SK-N-SH treated with all-trans-retinoic acid at 6 μM for 48 hours (cell line): ENCODE measurements at regions not wholly inside any gene's neighbourhood (a gene's known extent, or its start where the extent isn't known, plus 50 kb on each side); places are given as distances from the start of the nearest gene placed in this dataset.

Source experiments
- ATAC-seq: fragments of 200-7000 bp; cut with Tn5 transposase; 3 replicates; pipeline ENCODE4 v1.9.1; 2020; ENCODE audit warnings: mild to moderate bottlenecking, moderate library complexity
- BACH2 ChIP-seq: fragments of 250-450 bp; sonication (Bioruptor Pico); IDR thresholded peaks from 2 replicates; pipeline ENCODE4 v1.9.0; 2021; ENCODE audit warnings: mild to moderate bottlenecking, borderline replicate concordance
- CSDC2 ChIP-seq: fragments of 250-450 bp; sonication (Bioruptor Pico); IDR thresholded peaks from 2 replicates; pipeline ENCODE4 v1.5.0; 2020; ENCODE audit warnings: mild to moderate bottlenecking, moderate library complexity
- ESRRG ChIP-seq: fragments of 250-450 bp; sonication (Bioruptor Pico); IDR thresholded peaks from 2 replicates; pipeline ENCODE4 v1.6.1; 2021; ENCODE audit warnings: mild to moderate bottlenecking
- GLIS3 ChIP-seq: fragments of 250-450 bp; sonication (Bioruptor Pico); IDR thresholded peaks from 2 replicates; pipeline ENCODE4 v1.5.0; 2020; ENCODE audit warnings: mild to moderate bottlenecking, moderate library complexity
- PPARA ChIP-seq: fragments of 250-450 bp; sonication (Bioruptor Pico); IDR thresholded peaks from 2 replicates; pipeline ENCODE4 v1.5.0; 2020; ENCODE audit warnings: mild to moderate bottlenecking, borderline replicate concordance
- SNAI2 ChIP-seq: fragments of 250-450 bp; sonication (Bioruptor Pico); IDR thresholded peaks from 2 replicates; pipeline ENCODE4 v1.5.0; 2020; ENCODE audit warnings: mild to moderate bottlenecking, moderate library complexity
- TCF4 ChIP-seq: fragments of 250-450 bp; sonication (Bioruptor Pico); IDR thresholded peaks from 2 replicates; pipeline ENCODE4 v1.8.0; 2021; ENCODE audit warnings: mild to moderate bottlenecking, moderate library complexity, borderline replicate concordance
- TOX ChIP-seq: fragments of 250-450 bp; sonication (Bioruptor Pico); IDR thresholded peaks from 2 replicates; pipeline ENCODE4 v1.8.0; 2021; ENCODE audit warnings: mild to moderate bottlenecking, moderate library complexity, borderline replicate concordance
- ZFP30 ChIP-seq: fragments of 450-650 bp; formaldehyde crosslinking; IDR thresholded peaks from 2 replicates; pipeline ENCODE4 v1.5.0; 2022; ENCODE audit warnings: mild to moderate bottlenecking, moderate library complexity
- ZNF565 ChIP-seq: fragments of 450-650 bp; formaldehyde crosslinking; conservative IDR thresholded peaks from 2 replicates; pipeline ENCODE4 v1.5.0; 2020; ENCODE audit warnings: low read depth, mild to moderate bottlenecking, moderate library complexity
- ZNF70 ChIP-seq: fragments of 450-650 bp; formaldehyde crosslinking; IDR thresholded peaks from 2 replicates; pipeline ENCODE4 v1.5.0; 2020; ENCODE audit warnings: mild to moderate bottlenecking, moderate library complexity
- ZNF8 ChIP-seq: fragments of 450-650 bp; formaldehyde crosslinking; IDR thresholded peaks from 2 replicates; pipeline ENCODE4 v1.5.0; 2020; ENCODE audit warnings: mild to moderate bottlenecking, moderate library complexity
- TF ChIP-seq, protein P1 (sequence below): fragments of 250-450 bp; sonication (Bioruptor Pico); IDR thresholded peaks from 2 replicates; pipeline ENCODE4 v1.8.0; 2020; ENCODE audit warnings: mild to moderate bottlenecking, moderate library complexity, borderline replicate concordance
- TF ChIP-seq, protein P2 (sequence below): fragments of 250-450 bp; sonication (Bioruptor Pico); IDR thresholded peaks from 2 replicates; pipeline ENCODE4 v1.5.1; 2020; ENCODE audit warnings: low read depth, mild to moderate bottlenecking, moderate library complexity
- TF ChIP-seq, protein P3 (sequence below): fragments of 250-450 bp; sonication (Bioruptor Pico); IDR thresholded peaks from 2 replicates; pipeline ENCODE4 v1.8.0; 2021; ENCODE audit warnings: low read depth, mild to moderate bottlenecking, moderate library complexity, borderline replicate concordance
- TF ChIP-seq, protein P4 (sequence below): fragments of 250-450 bp; sonication (Bioruptor Pico); IDR thresholded peaks from 2 replicates; pipeline ENCODE4 v1.5.0; 2020; ENCODE audit warnings: mild to moderate bottlenecking, moderate library complexity

DNA sequence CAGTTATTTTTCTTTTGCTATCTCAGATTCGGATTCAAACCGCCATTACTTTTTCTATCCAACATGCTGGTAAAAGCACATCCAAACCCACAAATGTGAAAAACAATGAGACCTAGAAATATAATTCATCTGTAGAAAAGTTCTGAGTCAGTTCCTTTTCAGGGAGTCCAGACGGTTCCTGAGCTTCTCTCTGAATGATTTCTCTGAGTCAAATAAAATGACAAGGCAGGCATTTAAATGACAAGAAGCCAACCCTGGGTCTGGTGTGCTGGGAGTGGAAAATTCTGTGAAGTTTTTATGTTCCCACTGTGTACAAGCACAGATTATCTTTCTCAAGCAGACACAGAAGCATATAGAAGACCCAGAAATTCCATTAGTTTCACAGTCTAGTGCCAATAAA is 96.3 kb upstream of the ANKRD1 start (continued):
- TF ChIP-seq, protein P1, sequence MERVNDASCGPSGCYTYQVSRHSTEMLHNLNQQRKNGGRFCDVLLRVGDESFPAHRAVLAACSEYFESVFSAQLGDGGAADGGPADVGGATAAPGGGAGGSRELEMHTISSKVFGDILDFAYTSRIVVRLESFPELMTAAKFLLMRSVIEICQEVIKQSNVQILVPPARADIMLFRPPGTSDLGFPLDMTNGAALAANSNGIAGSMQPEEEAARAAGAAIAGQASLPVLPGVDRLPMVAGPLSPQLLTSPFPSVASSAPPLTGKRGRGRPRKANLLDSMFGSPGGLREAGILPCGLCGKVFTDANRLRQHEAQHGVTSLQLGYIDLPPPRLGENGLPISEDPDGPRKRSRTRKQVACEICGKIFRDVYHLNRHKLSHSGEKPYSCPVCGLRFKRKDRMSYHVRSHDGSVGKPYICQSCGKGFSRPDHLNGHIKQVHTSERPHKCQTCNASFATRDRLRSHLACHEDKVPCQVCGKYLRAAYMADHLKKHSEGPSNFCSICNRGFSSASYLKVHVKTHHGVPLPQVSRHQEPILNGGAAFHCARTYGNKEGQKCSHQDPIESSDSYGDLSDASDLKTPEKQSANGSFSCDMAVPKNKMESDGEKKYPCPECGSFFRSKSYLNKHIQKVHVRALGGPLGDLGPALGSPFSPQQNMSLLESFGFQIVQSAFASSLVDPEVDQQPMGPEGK (CRISPR knock-in tag), result no peak
- TF ChIP-seq, protein P2, sequence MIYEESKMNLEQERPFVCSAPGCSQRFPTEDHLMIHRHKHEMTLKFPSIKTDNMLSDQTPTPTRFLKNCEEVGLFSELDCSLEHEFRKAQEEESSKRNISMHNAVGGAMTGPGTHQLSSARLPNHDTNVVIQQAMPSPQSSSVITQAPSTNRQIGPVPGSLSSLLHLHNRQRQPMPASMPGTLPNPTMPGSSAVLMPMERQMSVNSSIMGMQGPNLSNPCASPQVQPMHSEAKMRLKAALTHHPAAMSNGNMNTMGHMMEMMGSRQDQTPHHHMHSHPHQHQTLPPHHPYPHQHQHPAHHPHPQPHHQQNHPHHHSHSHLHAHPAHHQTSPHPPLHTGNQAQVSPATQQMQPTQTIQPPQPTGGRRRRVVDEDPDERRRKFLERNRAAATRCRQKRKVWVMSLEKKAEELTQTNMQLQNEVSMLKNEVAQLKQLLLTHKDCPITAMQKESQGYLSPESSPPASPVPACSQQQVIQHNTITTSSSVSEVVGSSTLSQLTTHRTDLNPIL (CRISPR knock-in tag), result no peak
- TF ChIP-seq PPARA (CRISPR knock-in tag) (no peak), ZNF8 (no peak)

DNA sequence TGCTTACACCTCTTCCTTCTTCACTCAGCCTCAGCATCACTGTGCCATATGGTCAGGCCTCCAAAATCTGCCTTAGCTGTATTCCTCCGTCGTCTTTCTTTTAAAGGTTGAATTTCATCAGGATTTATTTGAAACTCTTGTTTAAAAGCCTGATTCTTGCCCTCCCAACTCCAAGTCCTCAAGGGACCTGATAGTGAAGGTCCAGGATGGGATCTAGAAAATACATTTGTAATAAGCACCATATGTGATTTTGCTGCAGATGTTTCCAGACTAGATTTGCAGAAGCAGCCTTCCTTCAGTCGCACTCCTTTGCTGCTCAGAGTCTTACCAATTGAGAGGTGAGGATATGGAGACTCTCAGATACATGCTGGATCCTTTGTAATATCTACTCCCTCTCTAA is 101.0 kb upstream of the ANKRD1 start:
- TF ChIP-seq ZFP30 (CRISPR knock-in tag) (no peak), BACH2 (no peak)
- TF ChIP-seq, protein P3, sequence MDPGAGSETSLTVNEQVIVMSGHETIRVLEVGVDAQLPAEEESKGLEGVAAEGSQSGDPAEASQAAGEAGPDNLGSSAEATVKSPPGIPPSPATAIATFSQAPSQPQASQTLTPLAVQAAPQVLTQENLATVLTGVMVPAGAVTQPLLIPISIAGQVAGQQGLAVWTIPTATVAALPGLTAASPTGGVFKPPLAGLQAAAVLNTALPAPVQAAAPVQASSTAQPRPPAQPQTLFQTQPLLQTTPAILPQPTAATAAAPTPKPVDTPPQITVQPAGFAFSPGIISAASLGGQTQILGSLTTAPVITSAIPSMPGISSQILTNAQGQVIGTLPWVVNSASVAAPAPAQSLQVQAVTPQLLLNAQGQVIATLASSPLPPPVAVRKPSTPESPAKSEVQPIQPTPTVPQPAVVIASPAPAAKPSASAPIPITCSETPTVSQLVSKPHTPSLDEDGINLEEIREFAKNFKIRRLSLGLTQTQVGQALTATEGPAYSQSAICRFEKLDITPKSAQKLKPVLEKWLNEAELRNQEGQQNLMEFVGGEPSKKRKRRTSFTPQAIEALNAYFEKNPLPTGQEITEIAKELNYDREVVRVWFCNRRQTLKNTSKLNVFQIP (CRISPR knock-in tag), result no peak
- no peak for ATAC-seq

DNA sequence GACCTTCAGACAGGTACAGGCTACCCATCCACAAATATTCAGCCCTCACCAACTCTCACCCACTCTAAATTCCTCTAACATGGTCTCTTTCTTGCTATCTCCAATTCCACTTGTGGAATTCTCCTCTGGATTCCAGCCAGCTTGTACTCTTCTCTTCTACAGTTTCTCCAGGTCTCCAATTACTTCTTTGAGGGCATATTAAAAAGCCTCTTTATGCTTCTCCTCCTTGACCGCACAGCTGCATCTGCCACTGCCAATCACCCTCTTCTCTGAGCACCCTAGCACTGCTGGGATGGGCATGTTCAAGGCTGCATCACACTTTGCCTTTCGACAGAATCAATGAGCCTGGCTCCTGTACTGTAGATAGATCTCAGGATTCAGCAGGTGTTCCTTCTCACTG is 101.5 kb upstream of the ANKRD1 start:
- peak; percentile 45; the same call in 2 of the 3 replicates for ATAC-seq
- TF ChIP-seq TCF4 (CRISPR knock-in tag) (no peak), ZNF565 (CRISPR knock-in tag) (no peak), PPARA (CRISPR knock-in tag) (no peak), ZNF70 (no peak), CSDC2 (CRISPR knock-in tag) (no peak), SNAI2 (CRISPR knock-in tag) (no peak), GLIS3 (CRISPR knock-in tag) (no peak), ESRRG (CRISPR knock-in tag) (no peak), TOX (CRISPR knock-in tag) (no peak), BACH2 (no peak)
- TF ChIP-seq, protein P1 (CRISPR knock-in tag), result no peak
- TF ChIP-seq, protein P2 (CRISPR knock-in tag), result no peak
- TF ChIP-seq, protein P4, sequence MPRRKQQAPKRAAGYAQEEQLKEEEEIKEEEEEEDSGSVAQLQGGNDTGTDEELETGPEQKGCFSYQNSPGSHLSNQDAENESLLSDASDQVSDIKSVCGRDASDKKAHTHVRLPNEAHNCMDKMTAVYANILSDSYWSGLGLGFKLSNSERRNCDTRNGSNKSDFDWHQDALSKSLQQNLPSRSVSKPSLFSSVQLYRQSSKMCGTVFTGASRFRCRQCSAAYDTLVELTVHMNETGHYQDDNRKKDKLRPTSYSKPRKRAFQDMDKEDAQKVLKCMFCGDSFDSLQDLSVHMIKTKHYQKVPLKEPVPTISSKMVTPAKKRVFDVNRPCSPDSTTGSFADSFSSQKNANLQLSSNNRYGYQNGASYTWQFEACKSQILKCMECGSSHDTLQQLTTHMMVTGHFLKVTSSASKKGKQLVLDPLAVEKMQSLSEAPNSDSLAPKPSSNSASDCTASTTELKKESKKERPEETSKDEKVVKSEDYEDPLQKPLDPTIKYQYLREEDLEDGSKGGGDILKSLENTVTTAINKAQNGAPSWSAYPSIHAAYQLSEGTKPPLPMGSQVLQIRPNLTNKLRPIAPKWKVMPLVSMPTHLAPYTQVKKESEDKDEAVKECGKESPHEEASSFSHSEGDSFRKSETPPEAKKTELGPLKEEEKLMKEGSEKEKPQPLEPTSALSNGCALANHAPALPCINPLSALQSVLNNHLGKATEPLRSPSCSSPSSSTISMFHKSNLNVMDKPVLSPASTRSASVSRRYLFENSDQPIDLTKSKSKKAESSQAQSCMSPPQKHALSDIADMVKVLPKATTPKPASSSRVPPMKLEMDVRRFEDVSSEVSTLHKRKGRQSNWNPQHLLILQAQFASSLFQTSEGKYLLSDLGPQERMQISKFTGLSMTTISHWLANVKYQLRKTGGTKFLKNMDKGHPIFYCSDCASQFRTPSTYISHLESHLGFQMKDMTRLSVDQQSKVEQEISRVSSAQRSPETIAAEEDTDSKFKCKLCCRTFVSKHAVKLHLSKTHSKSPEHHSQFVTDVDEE, result no peak
